Stimulated activated CD8-positive, alpha-beta memory T cell treated with anti-CD3 and anti-CD28 coated beads, Interleukin-2, amount 100 ng/mL, for 1 hour (primary cell): ENCODE measurements at regions not wholly inside any gene's neighbourhood (a gene's known extent, or its start where the extent isn't known, plus 50 kb on each side); places are given as distances from the start of the nearest gene placed in this dataset.

Experiments
- DNase-seq, 2 donors: peaks; one replicate each; pipeline ENCODE4 v3.0.0-alpha.2; 2020; ENCODE audit warnings: low read depth in 2 of 2

DNA sequence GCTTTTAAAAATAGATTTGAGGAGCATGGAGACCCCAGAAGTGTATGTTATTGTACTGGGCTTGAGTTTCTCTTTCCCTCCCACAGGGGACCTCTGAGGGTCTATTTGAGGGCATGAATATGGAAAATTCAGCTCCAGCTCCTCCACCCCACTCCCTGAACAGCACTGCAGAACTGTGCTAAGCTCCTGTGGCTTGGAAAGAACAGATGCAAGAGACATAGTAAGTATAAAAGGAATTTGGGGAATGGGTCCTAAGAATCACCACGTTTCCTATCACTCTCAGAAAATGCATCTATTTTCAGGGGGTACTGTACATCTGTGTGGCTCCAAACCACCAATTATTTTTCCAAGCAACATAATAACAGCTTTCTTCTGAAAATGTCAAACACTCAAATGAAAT, 416.1 kb downstream of the ZNF521 start:
- DNase-seq: no peak

DNA sequence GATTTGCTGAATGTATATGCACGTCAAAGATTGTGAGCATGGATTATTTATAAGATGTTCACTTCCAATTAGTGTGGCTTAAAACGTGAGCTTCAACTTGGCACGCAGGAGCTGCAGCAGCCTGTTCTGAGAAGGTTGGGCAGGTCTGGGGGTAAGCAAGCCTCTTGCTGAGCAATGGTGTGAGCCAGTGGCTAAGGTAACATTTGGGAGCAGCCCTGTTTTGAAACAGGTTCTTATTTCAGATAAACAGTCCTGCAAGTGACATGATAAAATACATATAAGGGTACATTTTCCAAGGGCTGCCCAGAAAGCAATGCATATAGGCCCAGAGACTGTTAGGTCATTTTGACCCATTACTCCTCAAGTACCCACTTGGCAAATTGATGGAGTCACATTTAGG, 415.3 kb downstream of the ZNF521 start:
- DNase-seq: no peak

DNA sequence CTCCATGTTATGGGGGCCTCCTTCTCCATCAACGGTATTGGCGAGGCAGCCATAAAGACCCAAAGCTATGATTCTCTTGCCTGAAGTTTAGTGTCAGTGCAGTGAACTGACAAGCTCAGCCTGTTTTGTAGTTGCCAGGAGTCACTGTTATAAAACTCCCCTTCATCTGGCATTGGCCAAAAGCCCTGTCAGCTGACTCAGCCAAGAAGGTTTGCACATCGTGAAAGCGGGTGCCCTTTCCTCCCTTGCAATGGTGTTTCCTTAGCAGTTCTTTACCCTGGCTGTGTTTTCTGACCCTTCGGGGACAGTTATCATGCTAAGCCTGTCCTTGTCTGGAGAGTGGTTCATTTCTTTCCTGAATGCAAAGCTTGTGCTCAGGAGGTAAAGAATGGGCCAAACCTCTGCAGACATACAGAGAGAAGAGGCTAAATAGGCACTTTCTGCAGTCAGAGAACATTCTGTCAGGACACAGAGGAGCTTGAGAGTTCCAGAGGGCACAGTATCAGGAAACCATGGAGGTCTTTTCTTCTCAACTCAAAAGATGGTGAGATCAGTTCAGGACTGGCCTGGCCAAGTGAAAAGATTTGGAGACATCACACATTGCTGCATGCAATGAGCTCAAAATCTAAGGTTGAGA, 414.2 kb downstream of the ZNF521 start:
- DNase-seq: no peak

DNA sequence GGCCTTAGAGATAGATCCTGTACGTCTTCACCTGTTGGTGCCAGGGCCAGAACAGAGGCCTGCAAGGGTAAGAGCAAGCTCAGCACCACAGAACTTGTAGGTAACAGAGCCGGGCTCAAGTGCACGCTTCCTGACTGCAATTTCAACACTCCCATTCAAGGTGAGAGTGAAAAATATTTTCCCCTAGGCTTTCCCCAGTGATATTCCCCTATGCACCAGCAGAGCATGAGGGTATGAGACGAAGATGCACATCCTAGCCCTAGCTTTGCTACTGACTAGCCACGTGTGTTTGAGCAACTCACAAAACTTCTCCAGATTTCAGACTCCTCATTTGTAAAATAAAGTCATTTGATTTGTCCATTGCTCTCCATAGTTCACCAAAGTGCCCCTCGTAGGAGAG, 411.6 kb downstream of the ZNF521 start:
- DNase-seq: no peak

DNA sequence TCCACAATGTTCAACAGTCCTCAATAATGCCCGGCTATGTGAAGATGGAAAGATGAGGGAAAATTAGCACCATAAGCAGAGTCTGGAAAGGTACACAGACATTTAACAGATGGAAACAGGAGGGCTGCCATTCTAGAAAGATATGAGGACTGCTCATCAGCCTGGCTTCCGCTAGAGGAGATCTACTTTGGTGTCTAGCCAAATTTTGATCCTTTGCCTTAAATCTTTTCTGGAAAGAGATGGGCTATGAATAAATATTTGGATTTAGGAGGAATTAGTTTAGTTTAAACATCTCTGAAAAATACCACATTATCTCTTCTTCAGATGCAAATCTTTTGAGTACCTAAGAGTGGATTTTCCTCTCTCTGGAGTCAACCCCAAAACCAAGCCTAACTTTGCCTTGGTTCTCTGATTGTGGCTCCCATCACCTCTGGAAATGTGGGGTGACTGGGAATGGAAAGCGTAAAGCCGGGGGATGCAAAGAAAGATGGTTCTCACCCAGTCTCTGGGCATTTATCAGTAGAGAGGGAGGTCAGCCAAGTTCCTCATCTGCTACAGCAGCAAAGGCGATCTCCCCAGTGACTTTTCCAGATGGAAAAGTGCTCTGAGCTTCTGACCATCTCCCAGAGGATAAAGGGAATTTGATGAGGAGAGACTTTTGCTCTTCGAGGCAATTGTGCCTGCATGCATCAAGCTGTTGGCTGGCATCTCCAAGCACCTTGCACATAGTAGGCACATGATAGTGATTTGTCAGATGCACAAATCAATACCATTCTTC, 410.6 kb downstream of the ZNF521 start:
- no peak for DNase-seq

DNA sequence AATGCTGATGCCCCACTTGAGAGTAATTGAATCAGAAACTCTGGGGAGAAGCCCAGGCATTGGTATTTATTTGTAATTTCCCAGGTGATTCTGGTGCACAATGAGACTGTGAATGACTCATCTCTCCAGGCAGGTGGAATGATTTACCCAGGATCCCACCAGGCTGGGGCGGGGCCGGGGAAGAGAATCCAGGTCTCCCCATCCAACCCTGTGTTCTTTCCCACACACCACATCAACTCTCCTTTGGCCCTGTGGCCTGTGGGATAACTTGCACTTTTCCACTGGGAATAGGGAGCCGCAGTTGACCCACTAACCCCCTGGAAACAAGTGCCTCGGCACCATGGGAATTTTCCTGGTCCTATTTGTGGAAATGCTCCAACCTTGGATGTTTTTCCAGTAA, 409.8 kb downstream of the ZNF521 start:
- DNase-seq: no peak

DNA sequence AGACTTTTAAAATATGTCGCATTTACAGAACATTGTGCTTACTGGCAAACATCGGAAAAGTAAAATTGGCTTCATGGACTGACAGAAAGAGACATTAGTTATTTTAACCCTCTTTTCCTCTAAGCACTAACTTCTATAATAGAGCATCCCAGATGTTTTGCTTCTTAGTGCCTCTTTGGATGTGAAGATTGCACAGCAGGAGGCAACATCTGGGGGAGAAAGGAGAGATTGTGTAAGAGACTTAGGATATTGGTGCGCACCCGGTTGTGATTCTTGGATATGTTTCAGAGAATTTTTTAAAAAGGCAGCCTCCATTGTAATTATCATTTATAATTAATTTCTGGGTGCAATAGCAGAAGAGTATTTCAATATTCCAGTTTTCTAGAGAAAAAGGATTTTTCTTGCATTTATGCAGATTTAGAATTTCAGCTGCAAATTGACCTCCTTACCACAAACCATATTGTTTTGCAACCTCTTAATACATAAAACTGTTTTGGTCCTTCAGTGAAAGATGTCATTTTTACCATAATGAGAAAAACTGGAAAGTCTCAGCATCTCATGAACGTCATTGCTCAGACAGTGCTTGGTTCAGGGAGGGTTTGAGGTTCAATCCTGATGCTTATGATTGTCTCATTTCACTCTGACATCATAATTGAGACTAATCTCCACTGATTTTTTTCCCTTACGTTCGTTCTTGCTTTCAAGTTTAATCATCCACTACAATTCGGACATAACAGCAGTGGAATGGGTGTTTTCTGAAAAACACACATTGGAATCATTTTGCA, 404.3 kb downstream of the ZNF521 start:
- no peak for DNase-seq

DNA sequence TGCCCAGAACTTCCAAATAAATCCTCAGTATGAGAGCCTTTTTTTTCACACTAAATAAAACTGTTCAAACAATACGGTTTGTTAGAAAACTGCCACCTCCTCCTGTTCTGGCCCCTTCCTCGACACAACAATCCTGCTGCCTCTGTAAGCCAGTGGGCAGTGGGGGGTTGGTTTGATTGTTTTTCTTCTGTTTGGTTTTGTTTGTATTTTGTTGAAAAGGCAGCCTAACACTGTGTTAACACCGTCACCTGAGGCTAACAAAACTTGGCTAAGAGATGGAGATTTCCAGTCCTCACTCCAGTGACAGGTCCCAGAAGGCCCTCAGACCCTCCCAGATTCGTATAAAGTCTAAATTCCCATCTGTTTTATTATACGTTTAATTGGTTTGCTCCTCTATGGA, 402.1 kb downstream of the ZNF521 start:
- DNase-seq: no peak

DNA sequence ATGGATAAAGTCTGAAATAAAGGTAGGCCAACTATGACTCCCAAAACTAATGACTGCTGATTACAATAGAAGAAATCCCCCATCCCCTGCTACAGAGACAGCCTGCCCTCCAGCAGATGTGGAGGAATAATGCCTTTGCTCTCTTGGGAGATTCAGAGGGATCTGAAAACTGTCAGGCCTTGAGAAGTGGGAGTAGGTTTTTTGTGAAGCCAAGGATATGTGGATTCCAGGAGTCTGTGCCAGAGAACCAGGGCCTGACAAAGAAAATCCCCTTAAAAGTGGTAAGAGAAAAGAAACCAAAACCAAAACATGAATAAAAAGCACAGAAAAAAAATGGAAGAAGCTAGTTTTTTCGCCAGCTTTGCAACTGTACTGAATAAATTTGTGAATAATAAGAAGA, 397.6 kb downstream of the ZNF521 start:
- no peak for DNase-seq

DNA sequence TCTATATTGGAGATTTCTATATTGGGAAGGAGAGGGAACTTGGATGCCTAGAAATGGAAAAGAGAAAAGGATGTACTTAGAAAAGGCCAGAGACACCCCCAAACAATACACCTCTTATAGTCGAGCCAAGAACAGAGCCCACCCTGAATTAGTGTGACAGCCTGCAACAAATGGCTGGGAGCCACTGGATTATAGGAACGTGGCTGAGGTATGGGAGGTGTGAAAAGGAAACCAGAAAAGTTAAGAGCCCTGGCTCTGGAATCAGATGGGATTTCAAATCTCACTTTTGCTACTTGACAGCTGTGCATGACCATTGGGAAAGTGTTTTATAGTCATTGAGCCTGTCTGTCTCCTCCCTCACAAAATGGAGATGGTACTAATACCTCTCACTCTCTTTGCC, 394.0 kb downstream of the ZNF521 start:
- no peak for DNase-seq

DNA sequence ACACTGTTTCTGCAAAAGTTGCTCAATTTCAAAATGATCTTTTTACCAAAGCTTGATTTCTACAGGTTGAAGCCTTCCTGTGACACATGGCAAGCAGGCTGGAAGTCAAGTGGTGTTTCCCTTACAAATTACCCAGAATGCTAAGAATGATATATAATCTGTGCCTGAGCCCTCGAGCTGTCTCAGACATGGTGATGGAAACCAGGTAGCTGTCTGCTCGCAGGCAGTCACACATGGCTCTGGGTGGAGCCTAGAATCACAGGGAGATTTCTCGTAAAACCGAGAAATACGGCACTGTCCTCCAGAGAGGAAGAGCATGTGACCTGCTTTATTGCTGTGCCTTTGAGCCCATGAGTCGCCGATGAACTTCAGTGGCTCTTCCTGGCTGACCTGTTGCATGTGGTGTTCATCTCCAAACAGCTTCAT, 392.9 kb downstream of the ZNF521 start:
- DNase-seq: no peak

DNA sequence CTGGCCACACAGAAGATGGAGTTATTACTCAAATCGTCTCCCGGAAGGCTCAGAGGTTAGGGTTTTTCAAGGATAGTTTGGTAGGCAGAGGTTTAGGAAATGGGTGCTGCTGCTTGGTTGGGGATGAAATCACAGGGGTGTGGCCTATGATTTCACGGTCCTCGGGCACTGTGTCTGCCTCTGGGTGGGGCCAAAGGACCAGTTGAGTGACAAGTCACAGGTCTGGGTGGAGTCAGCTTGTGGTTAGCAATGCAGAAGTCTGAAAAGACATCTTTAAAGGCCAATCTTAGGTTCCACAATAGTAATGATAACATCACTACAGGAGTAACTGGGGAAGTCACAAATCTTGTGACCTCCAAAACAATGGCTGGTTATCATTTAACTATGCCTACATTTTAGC, 387.8 kb downstream of the ZNF521 start:
- DNase-seq: no peak

DNA sequence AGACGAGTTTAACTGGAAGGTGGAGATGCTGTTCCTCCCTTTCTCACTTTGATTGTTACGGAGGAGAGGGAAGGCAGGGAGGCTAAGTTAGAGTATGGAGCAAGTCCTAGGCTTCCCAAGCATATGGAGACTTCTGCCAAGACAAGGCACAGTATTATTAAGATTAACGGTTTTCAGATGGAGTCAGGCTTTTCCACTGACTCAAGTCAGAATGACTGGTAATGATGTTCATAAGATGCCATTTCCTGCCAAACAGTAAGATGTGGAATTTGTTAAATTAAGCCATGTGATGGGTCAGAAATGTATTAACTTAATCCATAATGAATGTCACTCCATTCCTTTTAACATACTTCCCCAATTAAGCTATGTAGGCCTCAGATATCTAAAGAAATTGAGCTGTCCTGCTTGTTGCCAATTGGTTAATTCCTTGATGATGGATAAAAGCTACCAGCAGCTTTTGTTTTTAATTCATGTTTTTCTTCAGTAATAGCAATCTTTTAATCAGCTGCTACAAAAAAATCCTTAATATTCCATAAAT, 383.7 kb downstream of the ZNF521 start:
- no peak for DNase-seq

DNA sequence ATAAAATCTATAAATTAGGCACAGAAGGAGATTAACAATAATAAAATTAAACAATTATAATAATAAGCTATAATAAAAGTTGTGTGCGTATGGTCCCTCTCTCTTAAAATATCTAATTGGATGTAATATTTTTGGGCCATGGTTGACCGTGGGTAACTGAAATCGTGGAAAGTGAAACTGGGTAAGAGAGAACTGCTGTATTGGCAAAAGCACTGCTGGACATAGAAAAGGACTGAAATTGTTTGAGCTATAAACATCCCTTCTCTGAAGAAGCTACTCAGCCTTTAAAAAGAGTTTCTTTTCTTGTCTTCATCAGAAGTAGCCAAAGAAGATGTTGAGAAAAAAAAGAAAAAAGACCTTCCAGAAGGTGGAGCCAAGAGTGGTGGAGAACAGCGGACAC, 379.4 kb downstream of the ZNF521 start:
- no peak for DNase-seq

DNA sequence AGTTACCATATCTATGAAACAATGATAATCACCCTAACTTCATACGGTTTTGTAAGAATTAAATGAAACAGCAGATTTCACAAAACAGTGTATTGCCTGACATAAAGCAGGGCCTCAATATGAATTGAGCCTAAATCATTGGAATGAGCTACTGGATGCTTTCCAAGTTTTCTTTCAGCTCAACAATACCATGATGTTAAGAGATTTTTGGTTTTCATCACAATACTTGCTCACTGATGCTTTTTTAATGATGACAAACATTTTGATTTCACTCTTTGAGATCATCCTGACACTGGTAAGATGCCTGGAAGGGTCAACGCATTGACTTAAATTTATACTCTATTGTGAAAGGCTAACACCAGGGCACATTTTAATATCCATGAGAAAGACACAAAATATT, 377.5 kb downstream of the ZNF521 start:
- no peak for DNase-seq

DNA sequence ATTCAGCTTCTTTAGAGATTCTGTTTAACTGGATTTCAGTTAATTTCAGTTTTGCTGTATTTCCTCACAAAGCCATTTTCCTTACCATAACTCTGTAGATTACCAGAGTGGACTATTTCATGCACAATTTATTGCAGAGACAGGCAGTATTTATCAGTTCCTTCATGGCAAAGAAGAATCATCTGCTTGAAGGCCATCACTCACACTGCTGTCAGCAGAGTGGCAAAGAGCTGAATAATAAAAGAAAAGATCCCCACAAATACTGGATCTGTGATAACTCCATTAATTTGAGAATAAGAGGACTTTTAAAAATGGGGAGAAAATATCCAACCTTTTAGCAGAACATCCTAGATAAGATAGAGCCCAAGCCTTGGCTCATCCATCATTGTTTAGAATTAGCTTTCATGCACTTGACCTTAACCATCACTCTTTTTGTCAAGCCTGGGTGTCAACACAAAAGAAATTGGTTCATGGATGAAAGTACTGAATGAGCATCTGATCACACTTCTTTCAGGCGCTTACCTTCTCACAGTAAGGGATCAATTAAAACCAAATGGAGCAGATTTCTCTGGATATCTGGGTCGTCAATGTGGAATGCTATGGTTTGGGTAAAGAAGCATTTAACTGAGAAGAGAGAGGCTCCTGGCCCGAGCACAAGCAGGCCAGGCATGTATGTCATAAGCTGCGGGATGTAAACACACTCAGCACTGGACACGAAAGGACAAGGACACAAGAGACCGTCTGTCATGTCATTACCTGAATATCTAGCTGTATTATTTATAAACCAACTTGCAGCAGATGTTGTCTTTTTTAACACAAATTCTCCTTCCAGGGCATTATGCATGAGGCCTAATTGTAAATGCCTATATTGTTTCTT, 376.2 kb downstream of the ZNF521 start:
- no peak for DNase-seq

DNA sequence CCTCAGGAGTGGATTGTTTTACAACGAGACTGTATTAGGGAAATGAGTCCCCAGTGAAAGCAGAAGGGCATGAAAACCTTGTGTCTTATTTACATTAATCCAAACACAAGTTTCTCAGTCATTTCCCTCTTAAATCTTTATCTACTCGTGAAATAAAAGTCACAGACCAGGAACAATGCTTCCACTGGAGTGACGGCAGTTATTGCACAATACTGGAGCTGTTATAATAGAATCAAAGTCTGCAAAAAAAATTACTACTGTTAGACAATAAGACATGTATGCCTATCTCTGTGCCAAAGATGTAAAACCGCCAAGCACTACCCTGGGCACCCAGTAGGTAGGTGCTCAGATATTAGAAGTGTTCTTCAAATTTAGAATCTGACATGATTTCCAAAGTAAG, 375.5 kb downstream of the ZNF521 start:
- DNase-seq: no peak

DNA sequence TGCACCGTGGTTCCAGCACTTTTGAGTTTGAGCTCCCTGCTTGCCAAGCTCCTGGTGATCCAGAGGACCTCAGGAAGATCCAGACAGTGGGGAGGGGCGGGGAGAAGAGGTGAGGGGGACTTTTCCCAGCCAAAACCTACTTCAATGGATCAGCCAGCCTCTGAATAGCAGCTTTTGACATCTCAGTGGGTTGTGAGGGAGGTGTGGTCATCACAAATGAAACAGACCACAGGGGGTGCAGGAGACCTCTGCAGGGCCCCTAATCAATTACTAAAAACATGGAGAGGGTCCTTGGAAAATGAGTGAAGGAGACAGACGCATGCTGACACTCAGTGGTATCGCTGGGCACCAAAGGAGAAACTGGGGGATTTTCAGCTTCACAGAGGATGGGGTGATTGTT, 372.7 kb downstream of the ZNF521 start:
- DNase-seq: no peak

DNA sequence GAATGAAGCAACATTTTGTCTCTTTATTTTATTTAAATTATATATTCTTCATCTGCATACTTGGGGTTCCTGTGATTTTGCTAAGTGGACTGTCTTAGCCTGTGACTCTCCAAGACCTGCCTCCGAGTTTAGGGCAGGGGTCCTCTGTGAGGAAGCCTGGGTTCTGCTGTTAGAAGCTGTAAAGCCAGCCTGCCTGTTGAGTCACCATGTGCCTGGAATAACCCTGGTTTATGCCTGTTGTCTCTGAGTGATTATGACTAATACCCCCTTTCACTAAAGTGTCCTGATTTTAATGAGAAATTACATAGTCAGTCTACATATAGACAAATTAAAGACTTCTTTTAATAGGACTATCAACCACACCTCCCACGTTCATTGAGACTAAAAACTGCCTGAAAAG, 369.1 kb downstream of the ZNF521 start:
- no peak for DNase-seq

DNA sequence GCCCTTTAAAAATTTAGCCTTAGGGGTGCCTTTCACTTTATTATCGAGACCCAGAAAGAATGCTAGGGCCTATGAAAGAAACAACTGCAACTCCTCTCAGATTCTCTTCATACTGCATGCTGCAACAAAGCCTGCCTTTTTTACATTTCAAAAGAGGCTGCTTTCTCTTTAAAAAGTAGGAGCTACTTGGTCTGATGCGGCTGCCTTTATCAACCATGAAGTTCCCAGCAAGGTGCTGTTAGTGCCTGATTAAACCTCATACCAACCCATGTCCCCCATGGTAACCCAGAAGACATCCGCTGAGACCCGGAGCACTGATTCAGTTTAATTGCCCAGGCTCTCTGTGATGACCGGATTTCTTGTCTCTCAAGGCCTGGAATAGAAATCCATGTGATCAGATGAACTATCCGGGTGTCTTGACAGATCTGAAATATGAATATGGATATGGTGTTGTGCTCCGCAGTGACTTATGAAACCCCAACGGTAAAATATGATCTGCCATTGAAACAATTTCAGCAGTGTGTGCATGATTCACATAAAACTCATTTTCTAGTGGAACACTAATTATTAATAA, 368.3 kb downstream of the ZNF521 start:
- DNase-seq: no peak

DNA sequence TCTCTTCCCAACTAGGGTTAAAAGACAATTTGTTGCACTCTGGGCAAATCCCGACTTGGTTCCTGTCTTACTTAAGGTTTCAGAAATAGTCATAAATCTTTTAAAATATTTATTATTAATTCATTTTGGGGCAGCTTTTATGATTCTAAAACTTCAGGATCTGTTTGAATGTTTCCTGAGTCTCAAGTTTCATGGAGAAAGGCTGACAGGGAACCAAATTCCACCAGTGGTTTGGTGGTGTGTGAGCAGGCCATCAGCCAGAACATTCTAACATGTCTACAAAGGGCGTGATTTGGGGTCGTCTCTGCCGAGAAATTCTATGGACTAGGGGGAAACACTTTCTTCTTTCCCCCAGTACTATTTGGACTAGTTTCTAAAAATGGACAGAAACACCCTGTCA, 366.4 kb downstream of the ZNF521 start:
- no peak for DNase-seq
